K562 (cell line): ENCODE measurements at regions not wholly inside any gene's neighbourhood (a gene's known extent, or its start where the extent isn't known, plus 50 kb on each side); places are given as distances from the start of the nearest gene placed in this dataset.

Experiments used
- ATAC-seq: fragments of 200-7000 bp; cut with Tn5 transposase; 3 replicates; pipeline ENCODE4 v1.9.1; 2020; ENCODE audit warnings: moderate library complexity
- BruUV-seq: library from RNA; stranded (reverse); fragments of 400-500 nt; replicated peaks from 2 replicates; lab custom pipeline; 2021; lab: Mats Ljungman, UMichigan
- CTCF ChIA-PET: fragments of 300-600 bp; formaldehyde crosslinking; extraction: SDS; loops from one replicate; lab custom pipeline; 2021; ENCODE audit warnings: low intra/inter-chr PET ratio; lab: Yijun Ruan, JAX
- POLR2A ChIA-PET: fragments of 300-600, 350-650 bp; sonication (Branson Sonifier 250); formaldehyde crosslinking; extraction: SDS; loops from one replicate; lab custom pipeline; 2021; ENCODE audit warnings: antibody characterized with exemption, inconsistent platforms; lab: Yijun Ruan, JAX
- DNase-seq, 4 experiments: peaks; one replicate each; pipeline versions ENCODE4 v3.0.0 to v3.0.0-alpha.2; 2011 to 2018; ENCODE audit warnings: low spot score in 3 of 4, mixed read lengths in 3 of 4; ENCODE audit errors: extremely low read depth in 1 of 4
- FAIRE-seq: peaks from 2 replicates; lab custom pipeline; 2011; peaks lifted over from hg19 to GRCh38; lab: Jason Lieb, UNC
- H2AFZ ChIP-seq: 2 replicates; pipeline ENCODE4 v1.6.0; 2011; ENCODE audit warnings: low read depth, low read length, control low read depth, inconsistent platforms
- H3K27ac ChIP-seq: fragments of 200-600 bp; 3 replicates; pipeline ENCODE4 v1.8.0; 2011; ENCODE audit warnings: low read depth, mild to moderate bottlenecking, control low read depth, inconsistent platforms, low read length, moderate library complexity, mixed read lengths; ENCODE audit errors: extremely low read depth
- H3K27me3 ChIP-seq, 2 experiments: fragments of 300-600 bp in 1 of 2; 2 replicates in 1 of 2; 3 replicates in 1 of 2; pipeline versions ENCODE4 v1.6.0 to v1.8.0; 2011; ENCODE audit warnings: inconsistent platforms in 2 of 2, low read length in 2 of 2, mild to moderate bottlenecking in 1 of 2, mixed read lengths in 1 of 2, moderate library complexity in 1 of 2; ENCODE audit not compliant: control insufficient read depth in 2 of 2, insufficient read depth in 2 of 2
- H3K36me3 ChIP-seq: fragments of 300-600 bp; 3 replicates; pipeline ENCODE4 v1.8.0; 2011; ENCODE audit warnings: mild to moderate bottlenecking, low read length, inconsistent platforms; ENCODE audit not compliant: control insufficient read depth, insufficient read depth
- H3K4me1 ChIP-seq, 2 experiments: fragments of 200-600 bp in 1 of 2; replicated peaks in 1 of 2; 2 replicates in 1 of 2; 3 replicates in 1 of 2; pipeline versions ENCODE4 v1.5.1 to v1.8.0; 2011; ENCODE audit warnings: inconsistent platforms in 2 of 2, low read length in 2 of 2, mild to moderate bottlenecking in 1 of 2, mixed read lengths in 1 of 2, moderate library complexity in 1 of 2; ENCODE audit not compliant: control insufficient read depth in 2 of 2, insufficient read depth in 2 of 2
- H3K4me2 ChIP-seq: 2 replicates; pipeline ENCODE4 v1.6.1; 2011; ENCODE audit warnings: low read length, control low read depth, inconsistent platforms, mixed read lengths; ENCODE audit not compliant: insufficient read depth
- H3K4me3 ChIP-seq: fragments of 200-600 bp; sonication (generic), shearing (Covaris generic); 2 replicates; pipeline ENCODE4 v1.5.1; 2016; ENCODE audit warnings: control low read depth, inconsistent platforms
- H3K79me2 ChIP-seq: fragments of 200-600 bp; 3 replicates; pipeline ENCODE4 v1.8.0; 2011; ENCODE audit warnings: low read length, inconsistent platforms; ENCODE audit not compliant: control insufficient read depth, insufficient read depth
- H3K9ac ChIP-seq, 2 experiments: 2 replicates each; pipeline versions ENCODE4 v1.6.0 to v1.6.1; 2011; ENCODE audit warnings: low read depth in 2 of 2, low read length in 2 of 2, control low read depth in 1 of 2, inconsistent platforms in 1 of 2, mild to moderate bottlenecking in 1 of 2, mixed read lengths in 1 of 2; ENCODE audit not compliant: insufficient read depth in 1 of 2
- H3K9me1 ChIP-seq: one replicate; pipeline ENCODE4 v1.6.0; 2011; ENCODE audit warnings: inconsistent platforms, mild to moderate bottlenecking, low read length, moderate library complexity; ENCODE audit not compliant: control insufficient read depth, insufficient read depth
- H3K9me3 ChIP-seq: replicated peaks from 2 replicates; pipeline ENCODE4 v1.5.1; 2011; ENCODE audit warnings: low read depth, low read length, inconsistent platforms; ENCODE audit not compliant: control insufficient read depth, insufficient read depth
- H4K20me1 ChIP-seq: replicated peaks from 2 replicates; pipeline ENCODE4 v1.6.1; 2011; ENCODE audit warnings: low read length, inconsistent platforms, mixed read lengths; ENCODE audit not compliant: control insufficient read depth, insufficient read depth
- CTCFL ChIP-seq: IDR thresholded peaks from 2 replicates; pipeline ENCODE4 v1.6.1; 2011; ENCODE audit warnings: borderline replicate concordance, low read depth, mild to moderate bottlenecking, moderate library complexity, low read length; ENCODE audit not compliant: insufficient read depth, poor library complexity, severe bottlenecking
- E2F1 ChIP-seq: sonication (generic); formaldehyde crosslinking; IDR thresholded peaks from 2 replicates; pipeline ENCODE4 v1.8.1; 2023; ENCODE audit warnings: mild to moderate bottlenecking, missing genetic modification reagents, moderate library complexity
- ESRRB ChIP-seq: fragments of 250-450 bp; sonication (Bioruptor Pico); IDR thresholded peaks from 2 replicates; pipeline ENCODE4 v1.5.0; 2020; ENCODE audit warnings: mild to moderate bottlenecking, moderate library complexity, borderline replicate concordance
- FOXK2 ChIP-seq, 2 experiments: fragments of 450-650 bp; IDR thresholded peaks in 1 of 2; conservative IDR thresholded peaks in 1 of 2; 2 replicates each; pipeline ENCODE4 v1.6.1; 2016; ENCODE audit warnings: low read depth in 2 of 2, mild to moderate bottlenecking in 1 of 2
- FOXM1 ChIP-seq, 2 experiments: fragments of 450-650 bp in 1 of 2; sonication (generic) in 1 of 2; formaldehyde crosslinking in 1 of 2; IDR thresholded peaks; 2 replicates each; pipeline versions ENCODE4 v1.6.1 to v1.9.0; 2017 to 2022; ENCODE audit warnings: low read depth in 2 of 2, mild to moderate bottlenecking in 2 of 2, missing genetic modification reagents in 1 of 2, moderate library complexity in 1 of 2
- NEUROD1 ChIP-seq: fragments of 150-350 bp; IDR thresholded peaks from 2 replicates; pipeline ENCODE4 v1.6.1; 2014; ENCODE audit warnings: borderline replicate concordance, low read length, low read depth; ENCODE audit not compliant: partially characterized antibody
- NR3C1 ChIP-seq: sonication (generic); formaldehyde crosslinking; IDR thresholded peaks from 2 replicates; pipeline ENCODE4 v1.8.1; 2022; ENCODE audit warnings: missing genetic modification reagents
- SREBF2 ChIP-seq: sonication (generic); formaldehyde crosslinking; IDR thresholded peaks from 2 replicates; pipeline ENCODE4 v1.4.0; 2020; ENCODE audit warnings: mild to moderate bottlenecking, missing genetic modification reagents
- TBP ChIP-seq: optimal IDR thresholded peaks from 2 replicates; pipeline ENCODE3; 2011; ENCODE audit warnings: low read depth, low read length, improper control_type of control experiment
- TCF15 ChIP-seq: fragments of 250-450 bp; sonication (Bioruptor Pico); IDR thresholded peaks from 2 replicates; pipeline ENCODE4 v1.8.0; 2022; ENCODE audit warnings: moderate library complexity, mild to moderate bottlenecking, inconsistent platforms
- ZNF12 ChIP-seq: sonication (generic); formaldehyde crosslinking; IDR thresholded peaks from 2 replicates; pipeline ENCODE4 v1.4.0; 2020; ENCODE audit warnings: mild to moderate bottlenecking, missing genetic modification reagents
- ZNF263 ChIP-seq: sonication (generic); formaldehyde crosslinking; IDR thresholded peaks from 2 replicates; pipeline ENCODE4 v1.8.0; 2022; ENCODE audit warnings: mild to moderate bottlenecking, missing genetic modification reagents, borderline replicate concordance
- ZNF282 ChIP-seq: sonication (generic); formaldehyde crosslinking; IDR thresholded peaks from 2 replicates; pipeline ENCODE4 v1.8.1; 2023; ENCODE audit warnings: missing genetic modification reagents
- ZNF408 ChIP-seq: fragments of 250-450 bp; sonication (Bioruptor Pico); IDR thresholded peaks from 2 replicates; pipeline ENCODE4 v1.4.0; 2020; ENCODE audit warnings: low read depth, mild to moderate bottlenecking, moderate library complexity
- ZNF436 ChIP-seq: fragments of 250-450, 450-650 bp; sonication (Bioruptor Pico); formaldehyde crosslinking; IDR thresholded peaks from 2 replicates; pipeline ENCODE4 v1.7.0; 2020; ENCODE audit warnings: mild to moderate bottlenecking
- ZNF76 ChIP-seq: fragments of 250-450 bp; sonication (Bioruptor Pico); IDR thresholded peaks from 2 replicates; pipeline ENCODE4 v1.4.0; 2020; ENCODE audit warnings: mild to moderate bottlenecking, moderate library complexity, borderline replicate concordance
- WGBS: fragments of 100-300 bp; shearing (Covaris generic); methylation state at CpG from one replicate; pipeline ENCODE4 v1.1.6; 2016; ENCODE audit warnings: low coverage, mixed read lengths; ENCODE audit not compliant: insufficient coverage; ENCODE audit errors: missing lambda C conversion rate; 5-methylcytosine and 5-hydroxymethylcytosine counted together
- in situ Hi-C: fragments of 300-500 bp; cut with MboI; formaldehyde crosslinking; loops from 4 replicates; pipeline ENCODE4 v1.15.0; 2018; ENCODE audit warnings: inconsistent platforms, mixed read lengths
- intact Hi-C: fragments of 100-400 bp; cut with micrococcal nuclease; formaldehyde crosslinking; loops from 2 replicates; pipeline ENCODE4 v1.14.2; 2022

- TF ChIP-seq TCF15: no peak
- no peak for TF ChIP-seq TBP
- no peak for TF ChIP-seq NEUROD1
- TF ChIP-seq ZNF436 (CRISPR knock-in tag): no peak
- no peak for TF ChIP-seq FOXK2 (conservative IDR thresholded peaks at IDR 0.05 in 1 of 2, IDR thresholded peaks at IDR 0.05 in 1 of 2; ENCODE audit: low read depth in 2 of 2)
- no peak for TF ChIP-seq ZNF12 (CRISPR knock-in tag)
- no peak for TF ChIP-seq ZNF282 (CRISPR knock-in tag)
- no peak for TF ChIP-seq ESRRB
- TF ChIP-seq, all 486 proteins: peak for 0
These were observed 292.4 kb upstream of the SPANXN4 start (continued) for GRCh38 chrX:142733327-142733726.

GRCh38 chrX:142711796-142712290, 313.9 kb upstream of the SPANXN4 start:
- no peaks in the 10 kb centered on the region for H4K20me1 ChIP-seq
- no peak for FAIRE-seq
- no peaks in the 10 kb centered on the region for H3K9me3 ChIP-seq
- no peak overlapping the region for H2AFZ ChIP-seq
- no peak overlapping the region for H3K4me3 ChIP-seq
- no peak for ATAC-seq
- no peak overlapping the region for H3K4me2 ChIP-seq
- DNase-seq: no peak
- in situ Hi-C loops (no loop called here), intact Hi-C loops (no loop called here)
- no peak overlapping the region for H3K27ac ChIP-seq
- TF ChIP-seq ZNF76 (CRISPR knock-in tag) (no peak), ZNF408 (no peak), FOXM1 (IDR thresholded peaks at IDR 0.05; ENCODE audit: low read depth) (no peak), FOXM1 (CRISPR knock-in tag; IDR thresholded peaks at IDR 0.05; ENCODE audit: low read depth) (no peak), CTCFL (no peak), SREBF2 (CRISPR knock-in tag) (no peak), ZNF263 (CRISPR knock-in tag) (no peak), NR3C1 (no peak), E2F1 (no peak)
- no peaks in the 10 kb centered on the region for H3K79me2 ChIP-seq
- no peaks in the 10 kb centered on the region for H3K27me3 ChIP-seq
- no TSS peak for BruUV-seq
- 0% methylated on average over 3 of the region's 3 CpGs for WGBS
- ChIA-PET CTCF (no interaction called here), POLR2A (no interaction called here)
- H3K9ac ChIP-seq: no peak overlapping the region
- H3K9me1 ChIP-seq: no peaks in the 10 kb centered on the region
- no peaks in the 10 kb centered on the region for H3K36me3 ChIP-seq
- no peaks in the 10 kb centered on the region for H3K4me1 ChIP-seq
